Stimulated activated CD8-positive, alpha-beta memory T cell treated with anti-CD3 and anti-CD28 coated beads, Interleukin-15, amount 100 ng/mL, for 48 hours (primary cell): ENCODE measurements at regions not wholly inside any gene's neighbourhood (a gene's known extent, or its start where the extent isn't known, plus 50 kb on each side); places are given as distances from the start of the nearest gene placed in this dataset.

Experiments used
- DNase-seq, 2 donors: peaks; one replicate each; pipeline ENCODE4 v3.0.0-alpha.2; 2020; ENCODE audit warnings: low read depth in 2 of 2

DNA sequence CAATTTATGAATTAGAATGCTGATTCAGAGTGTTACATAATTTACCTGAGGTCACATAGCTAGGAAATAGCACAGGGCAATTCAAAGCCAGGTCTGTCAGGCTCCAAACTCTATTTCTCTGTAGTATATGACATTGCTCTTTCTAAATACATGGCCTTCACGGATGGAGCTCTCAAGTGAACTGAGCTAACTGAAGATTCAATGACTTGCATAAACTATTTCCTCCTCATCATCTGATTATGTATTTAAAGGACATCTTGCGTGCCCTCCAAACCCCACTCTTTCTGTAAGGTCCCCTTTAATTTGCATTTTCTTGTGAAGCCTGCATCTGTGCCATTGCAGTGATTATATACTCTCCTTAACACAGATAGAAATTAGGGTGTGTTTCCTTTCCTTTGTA lies 537.4 kb upstream of the VRK2 start:
- DNase-seq: no peak

DNA sequence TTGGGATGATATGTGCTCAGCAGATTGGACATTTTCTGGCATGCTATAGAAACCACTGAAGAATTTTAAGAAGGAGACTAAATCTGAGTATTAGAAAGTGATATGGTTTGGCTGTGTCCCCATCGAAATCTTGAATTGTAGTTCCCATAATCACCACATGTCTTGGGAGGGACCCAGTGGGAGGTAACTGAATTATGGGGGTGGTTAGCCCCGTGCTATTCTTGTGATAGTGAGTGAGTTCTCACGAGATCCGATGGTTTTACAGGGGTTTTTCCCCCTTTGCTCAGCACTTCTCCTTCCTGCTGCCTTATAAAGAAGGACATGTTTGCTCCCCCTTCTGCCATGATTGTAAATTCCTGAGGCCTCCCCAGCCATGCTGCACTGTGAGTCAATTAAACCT lies 535.9 kb upstream of the VRK2 start:
- no peak for DNase-seq

DNA sequence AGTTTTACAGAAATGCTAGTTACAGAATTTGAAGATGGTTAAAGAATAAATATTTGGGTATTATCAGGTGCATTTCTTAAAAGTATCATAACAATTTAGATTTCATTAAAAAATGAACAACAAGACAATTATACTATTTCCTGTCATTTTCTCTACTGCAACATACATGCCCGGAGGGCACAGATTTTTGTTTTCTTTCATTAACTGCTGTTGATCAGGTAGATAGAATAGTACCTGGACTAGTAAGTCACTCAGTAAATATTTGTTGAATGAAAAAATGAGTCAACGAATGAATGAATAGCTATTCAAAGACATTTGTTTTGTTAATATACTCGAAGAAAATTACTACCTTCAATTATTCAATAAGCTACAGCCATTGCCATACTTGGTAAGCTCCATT lies 531.2 kb upstream of the VRK2 start:
- no peak for DNase-seq

DNA sequence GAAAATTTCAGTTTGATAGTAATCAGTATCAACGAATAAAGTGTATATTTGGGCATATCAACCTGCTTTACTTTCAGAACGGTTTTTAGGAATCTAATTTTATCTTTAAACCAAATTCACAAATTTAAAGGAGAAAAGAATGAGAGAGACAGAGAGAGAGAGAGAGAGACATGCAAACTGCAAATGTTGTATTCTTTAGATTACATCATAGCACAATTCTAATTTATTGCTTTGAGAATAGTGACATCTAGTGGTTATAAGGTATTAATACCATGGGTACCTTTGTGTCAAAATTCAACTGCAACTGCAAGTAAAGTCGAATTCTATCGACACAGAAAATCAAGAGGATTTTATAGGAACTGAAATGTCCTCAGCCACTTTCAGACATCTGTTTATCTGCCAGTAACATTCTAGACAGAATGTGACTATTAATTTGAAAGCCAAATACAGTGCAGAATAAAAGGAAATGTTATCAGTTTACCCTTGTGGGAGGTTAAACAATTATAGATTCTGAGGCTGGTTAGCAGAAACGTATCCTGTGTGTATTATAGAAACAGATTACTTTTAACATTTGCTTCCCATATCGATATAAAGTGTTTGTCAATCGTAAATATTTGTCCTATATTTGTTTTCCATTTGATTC lies 529.8 kb upstream of the VRK2 start:
- DNase-seq: no peak

DNA sequence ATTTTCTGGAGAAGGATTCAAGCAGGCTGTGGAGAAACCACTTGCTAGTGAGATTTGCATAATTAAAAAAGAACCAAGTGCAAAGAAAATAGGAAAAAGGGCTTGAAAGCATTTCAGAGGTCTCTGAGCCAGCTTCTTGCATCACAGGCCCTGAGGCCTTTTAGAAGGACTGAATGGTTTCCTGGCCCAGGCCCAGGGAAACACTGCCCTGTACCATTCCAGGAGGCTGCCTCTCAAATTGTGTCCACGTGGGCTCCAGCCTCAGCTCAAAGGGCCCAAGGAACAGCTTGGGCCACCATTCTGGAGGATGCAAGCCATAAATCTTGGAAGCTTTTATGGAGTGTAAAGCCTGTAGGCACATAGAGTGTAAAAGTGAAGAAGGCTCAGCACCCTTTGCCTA lies 523.3 kb upstream of the VRK2 start:
- no peak for DNase-seq

DNA sequence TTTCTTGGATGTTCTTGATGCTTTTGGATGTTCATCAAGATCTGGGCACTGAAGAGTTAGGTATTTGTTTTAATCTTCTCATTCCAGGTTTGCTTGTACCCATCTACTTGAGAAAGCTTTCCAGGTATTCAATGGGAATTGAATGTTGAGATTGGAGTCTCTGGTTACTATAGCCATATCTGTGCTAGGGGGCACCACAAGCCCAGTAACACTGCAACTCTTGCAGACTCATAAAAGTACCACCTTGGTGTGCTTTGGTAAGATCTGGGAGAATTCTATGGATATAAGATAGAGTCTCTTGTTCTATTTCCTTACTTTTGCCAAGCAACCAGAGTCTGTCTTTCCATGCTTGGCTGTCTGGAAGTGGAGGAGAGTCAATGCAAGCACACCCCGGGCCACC lies 518.9 kb upstream of the VRK2 start:
- no peak for DNase-seq

DNA sequence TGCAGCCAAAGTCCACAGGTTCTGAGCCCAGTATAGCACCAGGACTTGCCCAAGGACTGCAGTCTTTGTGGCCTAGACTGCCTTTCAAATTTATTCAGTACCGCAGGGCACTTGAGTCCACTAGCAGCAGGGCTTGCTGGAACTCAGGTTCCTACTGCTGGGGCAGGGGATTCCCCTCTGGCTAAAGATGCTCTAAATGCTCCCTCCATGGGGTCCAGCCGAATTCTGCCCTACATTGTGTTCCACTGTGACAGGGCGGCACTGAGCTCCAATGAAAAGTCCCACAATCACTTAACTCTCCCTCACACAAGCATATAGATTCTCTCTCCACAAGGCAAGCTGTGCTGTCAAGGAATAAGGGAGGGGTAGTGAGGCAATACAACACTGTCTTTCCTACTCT lies 518.1 kb upstream of the VRK2 start:
- DNase-seq: no peak

DNA sequence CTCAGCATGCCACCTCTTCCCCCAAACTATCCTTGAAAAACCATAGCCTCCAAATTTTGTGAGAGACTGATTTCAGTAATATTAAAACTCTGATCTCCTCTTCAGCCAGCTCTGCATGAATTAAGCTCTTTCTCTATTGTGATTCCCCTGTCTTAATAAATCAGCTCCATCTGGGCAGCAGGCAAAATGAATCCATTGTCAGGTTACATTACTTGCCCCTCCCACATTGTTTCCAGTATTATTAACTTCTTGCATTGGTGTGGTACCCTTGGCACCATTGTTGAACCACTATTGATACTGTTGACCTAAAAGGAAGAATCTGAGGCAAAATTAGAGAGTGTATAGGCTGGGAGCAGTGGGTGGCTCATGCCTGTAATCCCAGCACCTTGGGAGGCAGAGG lies 512.2 kb upstream of the VRK2 start:
- no peak for DNase-seq

DNA sequence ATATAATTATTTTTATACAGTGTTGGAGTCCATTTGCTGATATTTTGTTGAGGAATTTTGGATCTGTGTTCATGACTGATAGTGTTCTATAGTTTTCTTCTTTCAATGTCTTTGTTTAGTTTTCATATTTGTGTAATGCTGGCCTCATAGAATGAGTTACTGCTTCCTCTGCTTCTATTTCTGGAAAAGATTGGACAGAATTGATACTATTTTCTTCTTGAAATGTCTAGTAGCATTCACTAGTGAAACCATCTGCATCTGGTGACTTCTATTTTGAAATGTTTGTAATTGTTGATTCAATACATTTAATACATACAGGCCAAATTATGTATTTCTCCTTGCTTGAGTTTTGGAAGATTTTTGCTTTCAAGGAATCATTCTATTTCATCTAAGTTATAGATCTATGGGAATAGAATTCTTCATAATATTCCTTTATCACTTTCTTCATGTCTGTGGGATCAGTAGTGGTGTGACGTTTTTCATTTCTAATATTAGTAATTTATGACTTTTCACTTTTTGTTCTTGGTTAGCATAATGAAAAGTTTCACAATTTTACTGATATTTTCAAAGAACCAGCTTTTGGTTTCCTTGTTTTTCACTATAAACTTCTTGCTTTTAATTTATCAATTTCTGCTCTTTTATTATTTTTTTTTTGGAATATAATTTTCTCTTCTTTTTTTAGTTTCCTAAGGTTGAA lies 509.9 kb upstream of the VRK2 start:
- no peak for DNase-seq

DNA sequence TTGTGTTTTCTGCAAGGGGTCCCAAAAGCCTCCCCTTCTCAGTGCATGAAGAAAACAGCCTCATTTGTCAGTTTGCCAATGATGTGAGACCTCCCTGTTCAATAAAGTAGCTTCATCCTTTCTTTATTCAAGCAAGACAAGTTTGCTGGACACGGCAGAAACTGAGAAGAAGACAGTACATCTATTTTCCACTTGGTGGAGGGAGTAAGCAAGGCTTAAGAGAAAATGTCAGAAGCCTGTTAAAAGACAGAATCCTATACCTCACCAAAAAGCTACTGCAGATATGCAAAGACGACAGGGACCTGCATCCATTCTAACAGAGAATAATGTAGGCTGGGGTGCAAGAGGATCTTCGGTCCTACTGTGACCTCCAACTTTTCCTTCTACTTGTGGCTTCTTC lies 506.8 kb upstream of the VRK2 start:
- no peak for DNase-seq

DNA sequence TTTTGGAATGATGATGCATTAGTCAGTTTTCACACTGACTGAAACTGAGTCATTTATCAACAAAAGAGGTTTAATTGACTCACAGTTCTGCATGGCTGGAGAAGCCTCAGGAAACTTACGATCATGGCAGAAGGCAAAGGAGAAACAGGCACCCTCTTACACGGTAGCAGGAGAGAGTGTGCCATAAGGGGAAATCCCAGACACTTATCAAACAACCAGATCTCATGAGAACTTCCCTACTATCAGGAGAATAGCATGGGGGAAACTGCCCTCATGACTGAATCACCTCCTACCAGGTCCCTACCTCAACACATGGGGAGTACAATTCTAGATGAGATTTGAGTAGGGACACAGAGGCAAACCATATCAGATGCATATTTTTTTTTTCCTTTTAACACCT lies 504.5 kb upstream of the VRK2 start:
- DNase-seq: no peak

DNA sequence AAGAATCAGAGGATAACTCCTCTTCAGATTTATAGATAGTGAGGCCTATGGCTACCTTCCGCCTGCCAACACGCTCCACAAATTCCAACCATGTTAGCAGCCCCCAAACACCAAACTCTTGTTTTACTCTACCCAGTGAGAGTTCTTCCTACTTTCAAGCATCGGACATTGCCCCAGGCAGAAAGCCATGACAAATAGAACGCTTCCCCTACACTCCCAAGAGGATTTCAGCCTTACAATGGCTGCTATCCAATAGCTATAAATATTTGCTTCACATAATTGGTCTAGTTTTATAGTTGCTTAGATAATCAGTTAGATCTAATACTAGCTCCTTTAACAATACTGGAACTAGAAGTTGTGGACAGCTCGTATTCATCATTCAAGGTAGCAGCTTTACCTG lies 503.4 kb upstream of the VRK2 start:
- no peak for DNase-seq

DNA sequence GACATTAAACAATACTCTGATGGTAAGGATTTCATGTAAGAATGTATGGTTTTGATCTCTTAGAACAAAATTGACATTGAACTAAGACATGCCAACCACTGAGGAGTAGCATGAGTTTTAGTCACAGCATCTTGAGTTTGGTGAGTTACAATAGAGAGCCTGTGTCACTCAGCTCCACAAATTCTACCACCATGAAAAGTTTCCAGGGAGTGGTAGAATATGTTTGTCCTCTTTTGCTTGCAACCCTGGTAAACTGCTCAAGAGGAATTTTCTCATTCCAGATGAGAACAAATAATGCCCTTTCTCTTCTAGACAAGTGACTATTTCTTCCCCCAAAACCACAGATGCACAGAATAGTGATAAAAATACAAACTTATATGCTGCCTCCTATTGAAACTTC lies 502.0 kb upstream of the VRK2 start:
- no peak for DNase-seq

DNA sequence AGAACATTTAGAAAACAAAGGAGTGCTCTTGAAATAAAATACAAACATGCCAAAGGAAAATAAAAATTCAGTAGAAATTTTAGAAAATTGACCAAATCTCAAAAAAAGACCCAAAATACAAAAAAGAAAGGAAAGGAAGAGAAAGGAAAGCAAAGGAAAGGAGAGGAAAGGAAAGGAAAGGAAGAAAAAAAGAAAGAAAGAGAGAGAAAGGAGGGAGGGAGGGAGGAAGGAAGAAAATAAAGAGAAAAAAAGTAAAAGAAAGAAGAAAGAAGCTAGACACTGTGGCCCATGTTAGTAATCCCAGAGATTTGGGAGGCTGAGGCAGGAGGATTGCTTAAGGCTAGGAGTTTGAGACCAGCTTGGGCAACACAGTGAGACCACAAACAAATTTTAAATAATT lies 500.1 kb upstream of the VRK2 start:
- DNase-seq: no peak

DNA sequence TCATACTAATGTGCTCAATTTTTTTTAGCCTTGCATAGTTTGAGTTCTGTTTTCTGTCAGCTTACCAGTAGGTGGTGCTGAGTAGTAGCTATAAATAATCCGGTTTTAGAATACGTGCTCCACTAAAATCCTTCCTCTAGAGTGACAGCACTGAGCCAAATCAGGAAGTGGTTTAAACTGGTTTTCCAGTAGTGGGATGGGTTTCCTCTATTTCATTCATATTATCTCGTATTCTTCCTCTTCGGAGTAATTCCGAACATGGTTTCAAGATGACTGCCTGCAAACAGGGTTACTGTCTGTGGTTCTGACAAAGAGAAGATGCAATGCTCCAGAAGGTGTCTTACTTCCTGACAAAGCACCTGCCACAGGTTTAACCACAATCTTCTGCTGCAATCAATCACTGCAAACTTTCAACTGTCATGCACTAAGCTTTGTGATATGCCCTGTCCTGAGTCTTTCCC lies 496.9 kb upstream of the VRK2 start:
- no peak for DNase-seq

DNA sequence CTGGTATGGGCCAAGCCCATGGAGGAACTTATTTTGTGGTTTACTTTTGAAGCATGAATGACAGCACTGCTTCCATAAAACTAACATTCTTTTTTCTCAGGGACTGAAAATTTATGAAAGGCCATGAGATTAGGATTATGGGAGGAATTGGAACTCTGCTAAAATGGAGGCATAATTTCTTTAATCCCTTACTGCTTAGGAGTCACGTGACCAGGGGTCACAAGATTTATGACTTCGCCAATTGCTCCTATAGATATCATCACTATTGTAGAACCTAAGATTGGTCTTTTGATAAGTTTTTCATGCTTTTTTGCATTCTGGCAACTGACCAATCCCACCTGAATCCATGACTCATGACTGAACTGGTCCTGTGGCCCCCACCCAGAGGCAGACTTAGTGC lies 495.7 kb upstream of the VRK2 start:
- DNase-seq: no peak

DNA sequence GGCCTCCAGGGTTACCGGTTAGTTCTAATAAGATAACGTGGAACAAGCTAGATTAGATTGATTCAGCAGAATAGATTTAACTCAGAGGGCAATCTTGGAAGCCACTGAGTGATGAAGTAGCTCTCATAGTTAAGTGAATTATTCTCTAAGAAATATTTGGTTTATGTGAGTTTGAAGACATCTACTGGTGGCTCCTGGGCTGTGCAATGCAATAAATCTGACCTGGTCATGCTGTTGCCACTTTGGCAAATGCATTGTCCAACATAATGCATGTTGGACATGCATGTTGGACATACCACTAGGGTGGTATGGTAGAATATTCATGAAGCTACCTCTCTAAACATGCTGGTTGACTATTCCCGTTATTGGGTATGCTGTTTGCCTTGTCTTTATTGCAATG lies 493.7 kb upstream of the VRK2 start:
- no peak for DNase-seq

DNA sequence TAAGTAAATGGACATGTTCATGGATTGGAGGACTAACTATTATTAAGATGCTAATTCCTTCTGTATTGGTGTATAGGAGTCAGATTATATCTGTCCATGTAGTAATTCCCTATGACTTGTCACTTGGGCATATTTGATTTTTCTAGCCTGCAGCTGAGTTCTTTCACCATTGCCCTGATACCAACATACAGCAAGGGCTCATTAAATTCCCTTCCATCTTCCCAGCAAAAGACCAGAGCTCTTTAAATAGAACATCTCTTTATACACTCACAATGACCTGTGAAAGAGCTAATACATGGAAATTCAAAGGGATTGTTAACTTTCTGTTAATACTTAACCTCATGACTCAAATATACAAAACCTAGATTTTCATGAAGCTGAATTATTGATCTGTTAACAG lies 492.3 kb upstream of the VRK2 start:
- no peak for DNase-seq

DNA sequence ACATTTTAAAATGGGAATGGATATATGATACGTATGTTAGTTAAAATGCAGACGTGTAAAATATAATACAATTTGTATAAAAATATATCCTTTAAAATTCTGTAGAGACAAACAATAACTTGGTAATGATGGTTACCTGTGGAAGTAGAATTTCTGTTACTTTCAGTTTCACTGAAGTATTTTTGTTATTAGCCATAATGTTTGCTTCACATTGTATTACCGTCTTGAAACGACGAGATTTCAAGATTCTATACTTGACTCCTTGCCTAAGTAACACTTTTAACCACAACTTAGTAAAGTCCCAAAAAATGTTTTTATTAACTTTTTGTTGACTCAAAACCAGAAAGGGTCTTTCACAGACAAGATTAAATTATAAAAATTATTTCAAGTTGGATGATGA lies 488.3 kb upstream of the VRK2 start:
- no peak for DNase-seq

DNA sequence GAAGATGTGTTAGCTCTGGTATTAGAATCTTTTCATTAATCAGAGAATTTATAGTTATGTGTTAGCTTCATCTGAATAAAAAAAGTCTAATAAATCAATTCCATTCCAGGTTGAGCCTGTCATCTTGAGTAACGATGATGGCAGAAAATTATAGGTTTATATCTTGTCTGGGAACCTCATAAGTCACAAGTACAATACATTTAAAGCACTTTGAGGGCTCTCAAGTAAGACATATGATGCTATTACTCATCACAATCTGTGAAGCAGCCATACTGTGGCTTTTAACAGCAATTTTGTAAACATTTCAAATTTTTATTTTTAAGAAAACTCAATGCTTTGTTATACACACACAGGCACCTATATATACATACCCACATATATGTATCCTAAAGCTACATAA lies 484.1 kb upstream of the VRK2 start:
- DNase-seq: no peak

DNA sequence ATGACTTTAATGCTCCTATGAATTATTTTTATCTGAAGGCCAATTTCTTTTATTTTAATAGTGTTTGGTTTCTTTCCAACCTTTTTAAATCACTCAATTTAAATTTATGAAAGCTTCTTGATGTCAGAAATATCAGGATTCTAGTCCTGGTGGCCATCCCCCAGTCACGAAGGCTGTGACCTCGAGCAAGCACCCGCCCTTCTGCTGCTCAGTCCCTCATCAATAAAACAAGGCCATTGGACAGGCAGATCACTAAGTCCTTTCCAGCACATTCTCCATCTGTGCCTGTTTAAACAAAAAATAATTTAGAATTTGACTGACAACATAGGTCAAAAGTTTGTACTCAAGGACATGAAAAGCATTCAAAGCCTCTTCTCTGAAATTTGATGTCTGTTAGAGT lies 483.6 kb upstream of the VRK2 start:
- no peak for DNase-seq

DNA sequence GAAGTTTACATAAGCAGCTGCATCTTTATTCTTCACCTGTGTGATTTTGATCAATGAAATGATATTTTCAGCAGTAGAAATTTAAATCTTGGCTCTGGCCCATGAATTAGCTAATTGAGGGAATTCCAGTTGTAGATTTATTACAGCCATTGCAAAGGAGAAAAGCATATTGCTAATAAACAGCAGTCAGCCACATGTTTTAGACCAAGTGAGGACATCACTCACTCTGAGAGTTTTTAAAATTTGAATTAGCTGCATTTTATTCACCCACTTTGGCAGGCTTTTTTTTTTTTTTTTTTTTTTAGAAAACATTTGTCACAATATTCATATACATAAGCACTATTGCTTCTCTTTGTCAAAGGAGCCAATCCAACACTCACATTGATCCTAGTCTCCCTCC lies 479.4 kb upstream of the VRK2 start:
- no peak for DNase-seq

DNA sequence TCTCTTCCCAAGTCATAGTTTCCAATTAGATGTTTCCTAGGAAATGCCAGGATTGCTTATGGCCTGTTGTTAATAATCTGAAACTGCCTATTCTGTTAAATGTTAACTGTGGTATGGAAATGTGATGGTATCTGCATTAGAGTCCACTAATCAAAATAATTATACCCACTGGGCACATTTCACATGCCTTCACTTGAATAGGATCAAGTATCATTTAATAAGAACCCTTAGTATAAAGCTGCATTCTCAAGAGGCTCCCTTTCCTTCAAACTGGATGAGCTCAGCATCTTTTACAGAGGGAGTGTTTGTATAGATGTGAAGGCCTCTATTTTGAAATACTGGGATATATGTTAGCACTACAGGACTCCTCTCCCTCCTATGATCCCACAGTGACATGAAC lies 477.2 kb upstream of the VRK2 start:
- DNase-seq: no peak

DNA sequence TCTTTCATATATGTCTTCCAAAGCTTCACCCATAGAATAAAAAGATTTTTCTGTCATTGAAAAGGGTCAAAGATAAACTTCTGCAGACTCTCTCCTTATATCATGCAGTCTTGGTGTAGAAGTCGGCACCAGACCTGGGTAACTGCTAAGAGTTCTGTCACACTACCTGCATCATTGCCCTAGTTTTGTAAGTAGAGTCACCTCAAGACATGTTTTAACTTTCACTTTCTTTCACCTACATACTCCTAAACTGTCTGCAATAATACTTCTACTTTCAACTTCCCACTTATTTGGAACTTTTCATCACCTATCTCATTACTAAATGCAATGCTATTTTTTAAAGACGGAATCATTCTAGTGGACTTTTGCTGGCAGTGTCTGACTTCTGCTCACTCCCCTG lies 475.6 kb upstream of the VRK2 start:
- no peak for DNase-seq
